ENCODE measurements at regions not wholly inside any gene's neighbourhood (a gene's known extent, or its start where the extent isn't known, plus 50 kb on each side); places are given as distances from the start of the nearest gene placed in this dataset.

- no peak for TF ChIP-seq EZH2 (IDR thresholded peaks at IDR 0.05)
- no peak for TF ChIP-seq POLR2AphosphoS5 (IDR thresholded peaks at IDR 0.05; ENCODE audit: borderline replicate concordance, low read depth, low read length)
Observed at GRCh38 chr2:242063850-242064249, 194.3 kb downstream of the RTP5 start.
